ENCODE measurements at regions not wholly inside any gene's neighbourhood (a gene's known extent, or its start where the extent isn't known, plus 50 kb on each side); places are given as distances from the start of the nearest gene placed in this dataset.
"Not testable (repeated sequence)": the region's sequence is repeated elsewhere in the genome, so short reads cannot be mapped to it uniquely, and the experiment has no call there.

DNA sequence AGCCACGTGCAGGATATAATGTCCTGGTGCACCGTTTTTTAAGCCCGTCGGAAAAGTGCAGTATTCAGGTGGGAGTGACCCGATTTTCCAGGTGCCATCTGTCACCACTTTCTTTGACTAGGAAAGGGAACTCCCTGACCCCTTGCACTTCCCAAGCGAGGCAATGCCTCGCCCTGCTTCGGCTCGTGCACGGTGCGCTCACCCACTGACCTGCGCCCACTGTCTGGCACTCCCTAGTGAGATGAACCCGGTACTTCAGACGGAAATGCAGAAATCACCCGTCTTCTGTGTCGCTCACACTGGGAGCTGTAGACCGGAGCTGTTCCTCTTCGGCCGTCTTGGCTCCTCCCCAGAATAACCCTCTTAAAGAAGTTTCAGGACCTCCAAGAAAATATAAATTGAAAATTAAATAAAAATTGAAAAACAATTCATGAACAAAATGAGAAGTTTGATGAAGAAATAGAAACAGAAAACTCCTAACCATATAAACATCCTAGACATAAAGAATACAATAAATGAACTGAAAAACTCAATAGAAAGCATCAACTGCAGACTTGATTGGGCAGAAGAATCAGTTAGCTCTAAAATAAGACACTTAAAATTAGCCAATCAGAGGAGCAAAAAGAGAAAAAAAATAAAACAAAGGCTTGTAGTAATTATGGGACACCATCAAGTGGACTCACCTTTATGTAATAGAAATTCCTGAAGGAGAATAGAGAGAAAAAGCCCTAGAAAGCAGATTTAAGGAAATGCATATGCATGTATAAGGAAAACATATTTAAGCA lies 249.3 kb upstream of the GOT2 start:
- H3K36me3 ChIP-seq; H3K4me3 ChIP-seq; H3K27me3 ChIP-seq (replicated peaks); DNase-seq (ENCODE audit: low read depth in 1 of 2, low spot score in 2 of 2); H3K4me1 ChIP-seq (replicated peaks); H3K27ac ChIP-seq; H3K9me3 ChIP-seq (replicated peaks): not testable (repeated sequence)

DNA sequence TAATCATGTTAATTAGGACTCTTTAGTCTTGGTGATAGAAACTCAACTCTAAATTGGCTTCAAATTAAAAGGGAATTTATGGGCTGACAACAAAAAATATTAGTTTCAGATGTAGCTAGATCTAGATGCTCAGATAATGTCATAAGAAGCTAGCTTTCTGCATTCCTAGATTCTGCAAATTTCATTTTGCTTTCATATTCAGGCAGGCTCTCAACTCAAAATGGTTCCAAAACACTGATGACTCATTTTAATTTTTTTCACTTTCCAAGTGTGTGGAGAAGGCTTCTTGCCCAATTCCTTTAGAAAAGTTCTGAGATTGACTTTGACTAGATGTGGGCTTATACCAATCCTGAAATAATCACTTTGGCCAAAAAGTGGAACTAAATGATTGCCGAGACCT lies 236.7 kb upstream of the GOT2 start:
- H3K4me3 ChIP-seq, result no peak overlapping the region
- no peak for DNase-seq (ENCODE audit: low read depth in 1 of 2, low spot score in 2 of 2)

DNA sequence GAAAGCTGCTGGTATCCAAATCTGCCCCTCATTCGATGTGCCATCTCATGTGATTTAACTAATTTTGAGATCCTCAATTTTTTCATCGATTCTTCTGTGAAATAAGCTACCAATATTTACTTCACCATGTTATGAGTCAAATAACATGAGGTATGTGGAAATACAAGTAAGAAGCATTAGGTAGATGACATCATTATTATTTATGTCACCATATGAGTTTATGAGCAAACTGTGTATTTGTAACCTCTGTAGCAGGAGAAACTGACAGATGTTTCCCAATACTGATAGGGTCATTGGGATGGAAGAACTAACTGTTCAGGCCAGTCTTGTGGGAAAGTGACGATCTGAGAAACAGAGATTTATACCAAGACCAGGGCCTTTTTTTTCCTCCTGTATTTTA lies 229.4 kb upstream of the GOT2 start:
- DNase-seq (ENCODE audit: low read depth in 1 of 2, low spot score in 2 of 2), result no peak
- H3K9me3 ChIP-seq (replicated peaks), result no peaks in the 10 kb centered on the region
- no peaks in the 10 kb centered on the region for H3K36me3 ChIP-seq
- no peaks in the 10 kb centered on the region for H3K4me1 ChIP-seq (replicated peaks)
- H3K27me3 ChIP-seq (replicated peaks), result no peaks in the 10 kb centered on the region
- H3K4me3 ChIP-seq, result no peak overlapping the region
- H3K27ac ChIP-seq, result no peak overlapping the region

More for the DNA sequence above, 236.7 kb upstream of the GOT2 start:
- Histone ChIP-seq H3K27ac (no peak overlapping the region), H3K27me3 (replicated peaks) (no peaks in the 10 kb centered on the region), H3K36me3 (no peaks in the 10 kb centered on the region), H3K4me1 (replicated peaks) (no peaks in the 10 kb centered on the region), H3K9me3 (replicated peaks) (no peaks in the 10 kb centered on the region)

DNA sequence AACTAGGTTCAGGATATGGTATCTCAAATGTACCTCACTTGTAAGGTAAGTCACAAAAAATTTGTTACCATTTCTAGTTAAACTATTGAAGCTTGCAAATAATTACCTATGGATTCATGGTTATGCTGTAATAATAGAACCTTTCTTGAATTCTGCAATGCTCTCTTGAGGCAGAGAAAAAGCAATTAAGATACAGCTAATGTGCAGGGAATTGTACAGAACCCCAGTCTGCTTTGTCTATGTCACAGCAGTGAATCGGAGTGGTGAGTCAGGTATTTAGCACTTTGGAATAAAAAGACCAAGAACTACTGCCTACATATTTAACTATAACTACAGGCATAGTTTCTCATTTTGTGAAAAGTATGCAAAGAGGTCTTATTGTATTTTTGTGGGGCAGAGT lies 228.7 kb upstream of the GOT2 start:
- H3K27ac ChIP-seq, result no peak overlapping the region
- no peak for DNase-seq (ENCODE audit: low read depth in 1 of 2, low spot score in 2 of 2)
- H3K9me3 ChIP-seq (replicated peaks), result no peaks in the 10 kb centered on the region
- no peaks in the 10 kb centered on the region for H3K36me3 ChIP-seq
- no peaks in the 10 kb centered on the region for H3K27me3 ChIP-seq (replicated peaks)
- H3K4me3 ChIP-seq, result no peak overlapping the region
- H3K4me1 ChIP-seq (replicated peaks), result no peaks in the 10 kb centered on the region

GRCh38 chr16:58960484-58960883 lies 226.4 kb upstream of the GOT2 start:
- Histone ChIP-seq H3K9me3 (replicated peaks) (no peaks in the 10 kb centered on the region), H3K36me3 (no peaks in the 10 kb centered on the region), H3K27ac (no peak overlapping the region), H3K27me3 (replicated peaks) (no peaks in the 10 kb centered on the region), H3K4me3 (no peak overlapping the region), H3K4me1 (replicated peaks) (no peaks in the 10 kb centered on the region)
- no peak for DNase-seq (ENCODE audit: low read depth in 1 of 2, low spot score in 2 of 2)

GRCh38 chr16:58960034-58960433 lies 225.9 kb upstream of the GOT2 start:
- H3K36me3 ChIP-seq, result no peaks in the 10 kb centered on the region
- DNase-seq (ENCODE audit: low read depth in 1 of 2, low spot score in 2 of 2), result no peak
- H3K27ac ChIP-seq, result no peak overlapping the region
- no peak overlapping the region for H3K4me3 ChIP-seq
- no peaks in the 10 kb centered on the region for H3K4me1 ChIP-seq (replicated peaks)
- no peaks in the 10 kb centered on the region for H3K9me3 ChIP-seq (replicated peaks)
- no peaks in the 10 kb centered on the region for H3K27me3 ChIP-seq (replicated peaks)

DNA sequence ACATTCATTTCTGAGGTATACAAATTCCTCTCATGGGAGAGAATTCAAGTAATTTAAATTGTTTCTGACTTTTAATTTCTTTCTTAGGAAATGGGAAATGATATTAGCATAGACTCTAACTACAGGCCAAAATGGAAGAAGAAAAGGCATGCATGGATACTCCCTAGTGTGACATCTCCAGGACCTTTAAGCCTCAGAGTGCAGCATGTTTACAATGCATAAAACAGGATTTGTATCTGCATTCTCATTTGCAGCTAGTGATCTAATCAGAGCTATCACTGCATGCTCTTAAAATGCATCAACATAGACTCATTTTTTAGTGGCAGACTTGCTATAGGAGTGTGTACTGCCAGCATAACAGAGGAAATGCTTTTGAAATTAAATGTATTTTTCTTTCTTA lies 224.6 kb upstream of the GOT2 start:
- no peak for DNase-seq (ENCODE audit: low read depth in 1 of 2, low spot score in 2 of 2)
- Histone ChIP-seq H3K9me3 (replicated peaks) (no peaks in the 10 kb centered on the region), H3K4me1 (replicated peaks) (no peaks in the 10 kb centered on the region), H3K27me3 (replicated peaks) (no peaks in the 10 kb centered on the region), H3K36me3 (no peaks in the 10 kb centered on the region), H3K4me3 (no peak overlapping the region), H3K27ac (no peak overlapping the region)

- no peaks in the 10 kb centered on the region for H3K27me3 ChIP-seq (replicated peaks)
- H3K4me3 ChIP-seq, result no peak overlapping the region
- H3K9me3 ChIP-seq (replicated peaks), result no peaks in the 10 kb centered on the region
- H3K4me1 ChIP-seq (replicated peaks), result no peaks in the 10 kb centered on the region
- no peak for DNase-seq (ENCODE audit: low read depth in 1 of 2, low spot score in 2 of 2)
- H3K27ac ChIP-seq, result no peak overlapping the region
- H3K36me3 ChIP-seq, result no peaks in the 10 kb centered on the region
These were observed 214.1 kb upstream of the GOT2 start for GRCh38 chr16:58948244-58948643.

- no peak overlapping the region for H3K27ac ChIP-seq
- no peaks in the 10 kb centered on the region for H3K36me3 ChIP-seq
- DNase-seq (ENCODE audit: low read depth in 1 of 2, low spot score in 2 of 2), result no peak
- no peak overlapping the region for H3K4me3 ChIP-seq
- no peaks in the 10 kb centered on the region for H3K27me3 ChIP-seq (replicated peaks)
- no peaks in the 10 kb centered on the region for H3K9me3 ChIP-seq (replicated peaks)
- no peaks in the 10 kb centered on the region for H3K4me1 ChIP-seq (replicated peaks)
These were observed 206.5 kb upstream of the GOT2 start for GRCh38 chr16:58940609-58941008.

DNA sequence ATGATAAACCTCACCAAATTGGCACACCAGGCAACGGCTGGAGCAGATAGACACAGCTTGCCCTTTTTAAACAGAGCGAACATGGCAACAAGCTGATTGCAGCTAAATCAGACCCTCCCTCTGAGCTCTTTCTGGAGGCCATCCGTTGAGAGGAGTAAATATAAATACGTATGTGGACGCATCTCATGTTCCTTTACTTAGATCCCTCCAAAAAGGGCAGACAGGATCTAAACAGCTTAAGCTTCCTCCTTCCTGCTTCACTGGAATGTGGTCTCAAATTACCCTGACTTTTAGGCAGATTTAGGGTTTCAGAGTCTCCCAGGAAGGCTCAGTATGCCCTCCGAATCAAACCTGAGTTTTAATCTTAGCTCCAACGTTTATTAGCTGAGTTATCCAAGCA lies 204.7 kb upstream of the GOT2 start:
- H3K4me1 ChIP-seq (replicated peaks), result no peaks in the 10 kb centered on the region
- no peaks in the 10 kb centered on the region for H3K27me3 ChIP-seq (replicated peaks)
- H3K4me3 ChIP-seq, result no peak overlapping the region
- H3K27ac ChIP-seq, result no peak overlapping the region
- H3K9me3 ChIP-seq (replicated peaks), result no peaks in the 10 kb centered on the region
- H3K36me3 ChIP-seq, result no peaks in the 10 kb centered on the region
- DNase-seq (ENCODE audit: low read depth in 1 of 2, low spot score in 2 of 2), result no peak

GRCh38 chr16:58937661-58938060 lies 203.5 kb upstream of the GOT2 start:
- H3K36me3 ChIP-seq, result no peaks in the 10 kb centered on the region
- H3K9me3 ChIP-seq (replicated peaks), result 0 out of 2 replicates have a peak, but pooled peaks cover 3% of the 10 kb centered on the region
- H3K4me3 ChIP-seq, result no peak overlapping the region
- no peak overlapping the region for H3K27ac ChIP-seq
- DNase-seq (ENCODE audit: low read depth in 1 of 2, low spot score in 2 of 2), result no peak
- H3K4me1 ChIP-seq (replicated peaks), result no peaks in the 10 kb centered on the region
- H3K27me3 ChIP-seq (replicated peaks), result no peaks in the 10 kb centered on the region

DNA sequence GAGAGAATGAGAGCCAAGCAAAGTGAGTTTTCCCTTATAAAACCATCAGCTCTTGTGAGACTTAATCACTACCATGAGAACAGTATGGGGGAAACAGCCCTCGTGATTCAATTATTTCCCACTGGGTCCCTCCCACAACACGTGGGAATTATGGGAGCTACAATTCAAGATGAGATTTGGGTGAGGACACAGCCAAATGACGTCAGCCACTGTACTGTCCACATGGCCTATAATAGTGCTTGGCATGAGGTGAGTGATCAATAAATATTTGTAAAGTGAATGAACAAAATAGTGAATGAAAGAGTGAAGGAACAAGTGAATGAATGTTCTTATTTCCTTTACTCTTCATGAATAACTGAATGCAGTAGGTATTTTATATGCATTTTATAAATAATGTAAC lies 199.1 kb upstream of the GOT2 start:
- Histone ChIP-seq H3K9me3 (replicated peaks) (0 out of 2 replicates have a peak, but pooled peaks cover 5% of the 10 kb centered on the region), H3K4me3 (no peak overlapping the region), H3K27me3 (replicated peaks) (no peaks in the 10 kb centered on the region), H3K36me3 (no peaks in the 10 kb centered on the region), H3K27ac (no peak overlapping the region), H3K4me1 (replicated peaks) (no peaks in the 10 kb centered on the region)
- no peak for DNase-seq (ENCODE audit: low read depth in 1 of 2, low spot score in 2 of 2)

GRCh38 chr16:58931436-58931835 lies 197.3 kb upstream of the GOT2 start:
- 0 out of 2 replicates have a peak, but pooled peaks cover 5% of the 10 kb centered on the region for H3K9me3 ChIP-seq (replicated peaks)
- no peak overlapping the region for H3K27ac ChIP-seq
- H3K4me3 ChIP-seq, result no peak overlapping the region
- DNase-seq (ENCODE audit: low read depth in 1 of 2, low spot score in 2 of 2), result no peak
- H3K27me3 ChIP-seq (replicated peaks), result no peaks in the 10 kb centered on the region
- no peaks in the 10 kb centered on the region for H3K36me3 ChIP-seq
- H3K4me1 ChIP-seq (replicated peaks), result no peaks in the 10 kb centered on the region

DNA sequence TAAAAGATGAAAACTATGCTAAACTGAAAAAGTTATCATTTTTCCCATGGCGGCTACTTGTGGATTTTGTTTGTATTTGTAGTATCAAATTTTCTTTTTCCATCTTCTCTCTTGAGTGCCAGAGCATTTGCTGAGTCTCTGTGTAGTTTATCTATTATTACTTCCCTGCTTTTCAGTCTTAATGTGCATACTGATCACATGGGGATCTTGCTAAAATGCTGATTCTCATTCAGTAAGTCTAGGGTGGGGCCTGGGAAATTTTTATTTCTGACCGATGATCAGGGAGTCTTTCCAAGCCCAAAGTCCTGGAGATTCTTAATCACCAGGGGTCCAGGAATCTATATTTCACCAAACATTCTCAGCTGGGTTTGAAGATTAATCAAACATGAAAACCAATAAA lies 189.0 kb upstream of the GOT2 start:
- Histone ChIP-seq H3K27ac (no peak overlapping the region), H3K4me3 (no peak overlapping the region)

GRCh38 chr16:58913456-58913855 lies 179.3 kb upstream of the GOT2 start:
- H3K27me3 ChIP-seq (replicated peaks), result no peaks in the 10 kb centered on the region
- H3K4me3 ChIP-seq, result no peak overlapping the region
- H3K27ac ChIP-seq, result no peak overlapping the region
- H3K36me3 ChIP-seq, result no peaks in the 10 kb centered on the region
- DNase-seq (ENCODE audit: low read depth in 1 of 2, low spot score in 2 of 2), result no peak
- H3K9me3 ChIP-seq (replicated peaks), result no peaks in the 10 kb centered on the region
- H3K4me1 ChIP-seq (replicated peaks), result no peaks in the 10 kb centered on the region

More for the DNA sequence above, 189.0 kb upstream of the GOT2 start:
- no peak for DNase-seq (ENCODE audit: low read depth in 1 of 2, low spot score in 2 of 2)
- no peaks in the 10 kb centered on the region for H3K27me3 ChIP-seq (replicated peaks)
- no peaks in the 10 kb centered on the region for H3K4me1 ChIP-seq (replicated peaks)
- H3K9me3 ChIP-seq (replicated peaks), result no peaks in the 10 kb centered on the region
- no peaks in the 10 kb centered on the region for H3K36me3 ChIP-seq

Measured in SJSA1 (cell line).